ENCODE measurements at regions not wholly inside any gene's neighbourhood (a gene's known extent, or its start where the extent isn't known, plus 50 kb on each side); places are given as distances from the start of the nearest gene placed in this dataset.
"Not testable (repeated sequence)": the region's sequence is repeated elsewhere in the genome, so short reads cannot be mapped to it uniquely, and the experiment has no call there.

DNA sequence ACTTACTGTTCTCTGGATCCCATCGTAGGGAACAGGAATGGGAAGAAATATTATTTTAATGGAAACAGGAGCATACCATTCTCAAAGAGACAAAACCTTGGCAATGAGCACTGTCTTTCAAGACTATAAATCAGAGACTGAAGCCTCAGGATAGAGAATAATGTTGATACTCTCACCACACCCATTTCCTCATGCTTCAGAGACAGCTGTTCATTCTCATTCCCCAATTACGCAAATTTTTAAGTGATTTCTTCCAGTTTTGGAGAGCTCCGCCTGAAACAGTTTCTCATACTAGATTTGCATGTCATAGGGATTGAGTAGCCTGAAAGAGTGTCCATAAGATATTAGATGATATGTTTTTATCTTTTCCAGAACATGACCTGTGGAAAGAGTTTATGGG is 290.5 kb upstream of the RASA1 start:
- DNase-seq (ENCODE audit: low read depth) = no peak

DNA sequence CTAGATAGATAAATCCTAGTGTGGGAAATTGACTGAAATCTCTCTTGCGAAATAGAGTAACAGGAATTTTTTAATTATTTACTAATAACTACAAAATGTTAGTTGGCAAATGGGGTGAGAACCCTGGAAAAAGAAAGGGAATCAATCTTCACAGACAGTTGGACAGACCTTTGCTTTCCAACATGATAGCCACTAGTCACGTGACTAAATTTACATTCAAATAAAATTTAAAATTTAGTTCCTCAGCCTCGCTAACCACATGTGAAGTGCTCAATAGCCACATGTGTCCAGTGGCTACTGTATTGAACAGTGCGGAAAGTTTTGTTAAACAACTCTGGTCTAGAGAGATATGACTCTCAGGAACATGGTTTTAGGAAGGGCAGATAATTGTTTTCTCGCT is 289.9 kb upstream of the RASA1 start:
- no peak for DNase-seq (ENCODE audit: low read depth)

DNA sequence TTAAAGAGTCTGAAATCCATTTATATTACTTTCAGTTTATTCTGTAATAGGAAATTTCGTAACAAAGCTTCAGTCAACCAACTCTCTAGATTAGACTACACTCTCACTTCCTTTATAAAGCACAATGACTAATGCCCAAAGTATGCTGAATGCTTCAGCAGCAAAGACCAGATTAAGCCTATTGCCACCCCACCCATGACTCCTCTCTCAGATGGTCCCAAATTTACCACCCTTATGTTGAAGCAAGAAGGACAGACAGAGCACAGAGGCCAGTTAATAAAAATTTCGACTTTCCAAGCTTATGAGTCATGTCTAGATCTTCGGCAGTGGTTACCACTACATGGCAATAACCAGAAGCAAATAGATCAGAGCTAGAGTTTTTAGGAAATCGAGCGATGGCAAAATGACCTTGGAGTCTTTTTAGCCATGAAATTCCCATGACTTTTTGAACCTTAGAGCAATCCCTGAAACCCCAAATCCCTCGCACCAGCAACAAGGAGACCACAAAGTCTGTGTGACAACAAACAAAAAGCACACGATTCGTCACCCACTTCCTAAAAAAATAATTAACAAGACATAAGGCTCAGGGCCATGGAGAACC is 287.8 kb upstream of the RASA1 start:
- DNase-seq (ENCODE audit: low read depth) = no peak

DNA sequence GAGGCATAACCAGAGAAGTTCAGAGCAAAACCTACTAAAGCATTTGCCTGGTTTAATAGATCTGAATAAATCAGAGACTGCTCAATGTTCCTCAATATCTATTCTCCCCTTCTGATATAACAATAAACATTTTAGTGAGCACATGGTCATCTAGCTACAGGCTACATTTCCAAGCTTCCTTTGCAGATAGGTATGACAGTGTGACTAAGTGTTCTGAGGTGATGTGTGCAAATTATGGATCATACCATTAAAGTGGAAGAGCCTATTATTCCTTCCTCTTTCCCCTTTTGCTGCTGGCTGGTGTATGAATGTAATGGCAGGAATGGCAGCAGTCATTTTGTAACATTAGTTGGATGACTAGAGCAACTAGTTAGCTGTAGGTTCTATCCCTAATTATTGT is 285.8 kb upstream of the RASA1 start:
- no peak for DNase-seq (ENCODE audit: low read depth)

DNA sequence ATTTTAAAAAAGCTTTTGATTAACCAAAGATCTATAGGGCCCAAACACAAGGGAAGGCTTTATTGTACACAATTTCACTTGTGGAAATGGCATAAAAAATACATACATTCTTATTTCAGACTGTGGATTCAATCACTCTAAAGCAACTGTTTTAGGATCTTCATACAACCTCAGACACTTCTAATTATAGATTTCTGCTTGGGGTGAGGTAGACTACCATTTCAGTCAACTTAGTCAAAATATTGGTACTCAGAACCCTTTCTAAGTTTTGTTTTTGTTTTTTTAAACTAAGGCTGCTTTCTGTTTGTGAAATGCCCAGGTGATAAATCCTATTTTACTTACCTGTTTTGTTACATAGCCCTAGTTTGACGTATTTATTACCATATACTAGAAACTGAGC is 284.5 kb upstream of the RASA1 start:
- DNase-seq (ENCODE audit: low read depth) = no peak

DNA sequence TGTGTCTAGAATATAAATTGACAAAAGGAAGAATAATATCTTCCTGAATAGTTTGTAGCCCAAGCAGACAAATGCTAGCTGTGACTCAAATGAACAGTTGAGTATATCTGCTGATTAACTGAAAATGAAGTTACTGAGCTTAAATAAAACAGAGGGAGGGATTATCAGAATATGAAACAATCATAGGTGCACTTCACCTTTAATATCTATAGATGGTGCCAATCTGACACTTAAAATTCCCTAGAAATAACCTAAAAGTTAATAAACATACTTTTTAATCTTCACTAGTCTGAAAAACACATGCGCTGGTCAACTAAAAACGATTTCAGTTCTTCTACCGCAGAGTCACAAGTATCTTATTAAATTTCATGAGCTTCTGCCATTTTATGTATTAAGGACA is 280.8 kb upstream of the RASA1 start:
- DNase-seq (ENCODE audit: low read depth) = no peak

DNA sequence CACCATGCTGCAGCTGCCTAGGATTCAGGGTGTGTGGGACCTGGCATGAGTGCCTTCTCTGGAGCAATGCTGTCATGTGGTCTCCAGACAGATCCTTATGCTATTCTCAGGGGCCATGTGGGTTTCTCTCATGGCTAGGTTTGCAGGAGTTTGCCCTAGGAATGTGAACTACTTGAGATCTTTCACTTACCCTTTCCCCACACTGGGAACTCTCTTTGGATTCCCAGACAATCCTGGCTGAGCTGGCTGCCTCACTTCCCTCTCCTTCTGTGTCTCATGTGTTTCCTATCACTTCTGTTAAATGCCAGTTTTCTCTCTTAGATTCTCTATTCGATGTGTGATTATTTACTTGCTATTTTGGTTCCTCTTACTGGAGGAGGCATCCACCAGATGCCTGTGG is 270.2 kb upstream of the RASA1 start:
- no peak for DNase-seq (ENCODE audit: low read depth)

DNA sequence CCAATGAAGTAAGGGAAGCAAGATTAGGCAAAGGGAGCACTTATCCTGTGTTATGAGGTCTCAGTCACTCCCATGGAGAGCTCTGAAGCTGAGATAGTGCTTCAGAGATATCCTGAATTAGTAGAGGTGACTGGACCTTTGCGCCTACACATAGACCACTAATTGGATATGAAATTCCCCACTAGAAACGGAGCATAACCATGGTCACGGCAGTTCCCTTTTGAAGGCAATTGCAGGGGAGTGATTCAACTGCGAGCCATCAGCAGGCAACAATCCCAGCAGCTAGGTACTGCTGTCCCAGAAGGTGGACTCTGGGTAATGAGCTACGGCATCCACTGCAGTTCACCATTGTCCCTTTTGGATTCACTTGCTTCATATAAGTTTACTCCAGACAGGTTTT is 267.7 kb upstream of the RASA1 start:
- DNase-seq (ENCODE audit: low read depth) = no peak

DNA sequence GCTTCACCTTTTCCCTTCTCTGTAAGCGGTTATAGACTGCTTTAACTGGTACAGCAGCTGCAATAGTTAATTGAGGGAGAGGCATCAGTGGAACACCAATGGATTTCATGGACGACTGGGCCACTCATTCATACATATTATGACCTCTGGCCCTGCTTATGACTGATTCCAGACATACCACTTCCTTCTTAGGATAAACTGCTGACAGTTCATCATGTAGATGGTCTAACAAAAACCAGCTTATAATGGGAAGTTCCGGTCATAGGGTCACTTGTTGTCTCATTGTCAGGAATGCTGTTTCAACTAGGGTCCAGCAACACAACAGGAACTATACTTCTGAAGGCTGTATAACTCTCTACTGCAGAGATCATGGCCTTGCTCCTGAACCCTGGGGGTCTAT is 265.2 kb upstream of the RASA1 start:
- no peak for DNase-seq (ENCODE audit: low read depth)

DNA sequence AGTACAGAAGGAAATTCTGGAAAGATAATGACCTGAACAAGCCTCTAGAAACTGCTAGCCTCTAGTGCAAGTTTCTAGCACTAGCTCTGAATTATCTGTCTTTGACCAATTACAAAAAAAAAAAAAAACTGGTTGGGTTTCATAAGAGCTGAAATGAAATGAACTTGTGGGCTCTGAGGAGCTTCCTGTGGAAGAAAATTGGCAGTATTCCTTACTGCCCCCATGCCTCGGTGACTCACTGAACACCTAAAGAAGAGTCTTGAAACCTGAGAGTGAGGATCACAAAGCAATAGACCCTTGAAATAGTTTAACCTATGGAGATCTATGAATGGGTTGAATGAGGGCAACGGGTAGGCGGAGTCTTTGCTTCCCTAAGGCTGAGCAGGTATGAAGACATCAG is 263.6 kb upstream of the RASA1 start:
- DNase-seq (ENCODE audit: low read depth) = no peak

DNA sequence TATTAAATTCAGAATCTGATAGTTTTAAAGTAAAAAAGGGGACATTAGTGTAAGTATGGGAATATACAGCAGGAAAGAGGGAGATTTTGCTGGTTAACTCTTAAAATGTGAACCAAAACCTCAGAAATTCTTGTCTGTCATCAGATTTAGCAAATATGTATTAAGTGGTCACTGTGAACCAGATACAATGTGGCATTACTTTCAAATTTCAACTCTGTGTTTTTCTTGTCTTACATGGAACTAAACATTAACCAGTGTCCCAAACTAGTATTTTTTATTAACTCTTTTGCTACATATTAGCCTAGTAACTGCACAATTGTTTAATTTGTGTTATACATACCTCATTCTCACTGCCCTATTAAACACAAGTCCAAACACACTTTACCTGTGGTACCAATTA is 259.9 kb upstream of the RASA1 start:
- no peak for DNase-seq (ENCODE audit: low read depth)

DNA sequence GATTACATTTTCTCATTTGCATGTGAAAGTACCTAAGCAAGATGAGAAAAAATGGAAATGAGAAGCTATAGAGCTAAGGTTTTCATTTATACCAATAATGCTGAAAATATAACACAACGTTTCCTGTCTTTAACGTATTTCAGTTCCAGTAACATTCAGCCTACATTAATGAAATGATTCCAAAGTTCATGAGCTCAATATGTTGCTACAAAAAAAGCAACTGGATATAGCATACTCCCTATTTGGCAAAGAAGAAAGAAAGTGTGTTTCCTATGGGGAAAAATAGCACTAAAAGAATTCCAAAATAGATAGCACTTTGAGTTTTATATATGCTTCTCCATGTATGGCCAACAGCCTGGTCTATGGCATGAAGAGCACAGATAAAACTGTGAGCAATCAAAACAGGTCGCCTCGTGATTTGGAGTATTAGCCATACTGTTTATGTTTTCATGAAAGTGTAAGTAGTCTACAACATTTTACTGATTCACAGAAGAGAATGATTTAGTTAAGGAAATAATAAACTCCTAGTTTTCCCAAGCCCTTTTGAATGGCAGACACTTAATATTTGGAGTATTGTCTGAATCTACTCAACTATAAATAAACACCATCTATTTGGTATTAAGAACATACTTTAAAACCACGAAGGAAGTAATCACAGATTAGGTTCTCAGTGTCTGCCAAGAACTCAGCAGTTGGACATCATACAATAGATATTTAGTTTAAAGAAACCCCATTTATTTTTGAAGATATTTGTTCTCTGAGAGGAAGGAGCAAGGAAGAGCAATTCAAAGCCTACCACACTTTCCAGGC is 258.7 kb upstream of the RASA1 start:
- no peak for DNase-seq (ENCODE audit: low read depth)

DNA sequence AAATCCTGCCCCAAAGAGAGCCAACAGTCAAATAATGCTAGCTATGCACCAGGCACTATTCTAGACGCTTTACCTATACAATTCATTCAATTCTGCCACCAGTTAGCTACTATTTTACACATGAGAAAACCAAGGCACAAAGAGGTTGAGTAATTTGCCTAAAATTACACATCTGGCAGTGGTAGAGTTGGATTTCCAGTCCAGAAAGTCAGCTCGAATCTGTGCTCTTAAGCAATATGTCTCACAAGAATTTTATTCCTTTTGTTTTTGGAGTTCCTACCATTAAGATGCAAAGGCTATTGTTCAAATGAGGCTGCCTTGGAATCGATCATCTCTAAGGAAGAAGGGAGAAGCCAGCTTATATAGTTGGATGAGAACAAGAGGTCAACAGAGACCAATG is 256.9 kb upstream of the RASA1 start:
- no peak for DNase-seq (ENCODE audit: low read depth)

DNA sequence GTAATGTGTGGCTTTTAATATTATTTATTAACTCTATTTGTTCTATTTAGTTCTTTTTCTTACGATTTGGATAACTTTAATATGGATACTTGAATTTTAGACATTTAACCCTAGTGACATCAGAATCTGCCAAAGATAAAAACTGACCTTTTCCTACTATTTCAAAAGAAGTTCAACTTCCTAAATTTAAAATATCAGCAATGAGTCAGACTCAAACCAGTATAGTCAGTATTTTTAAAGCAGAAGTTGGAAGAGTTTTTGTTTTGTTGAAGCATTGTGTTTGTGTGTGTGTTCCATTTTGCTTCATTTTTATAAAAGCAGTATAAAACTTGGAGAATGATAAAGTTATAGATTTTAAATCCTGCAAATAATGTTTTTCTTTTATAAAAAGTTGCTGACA is 251.8 kb upstream of the RASA1 start:
- DNase-seq (ENCODE audit: low read depth) = no peak

DNA sequence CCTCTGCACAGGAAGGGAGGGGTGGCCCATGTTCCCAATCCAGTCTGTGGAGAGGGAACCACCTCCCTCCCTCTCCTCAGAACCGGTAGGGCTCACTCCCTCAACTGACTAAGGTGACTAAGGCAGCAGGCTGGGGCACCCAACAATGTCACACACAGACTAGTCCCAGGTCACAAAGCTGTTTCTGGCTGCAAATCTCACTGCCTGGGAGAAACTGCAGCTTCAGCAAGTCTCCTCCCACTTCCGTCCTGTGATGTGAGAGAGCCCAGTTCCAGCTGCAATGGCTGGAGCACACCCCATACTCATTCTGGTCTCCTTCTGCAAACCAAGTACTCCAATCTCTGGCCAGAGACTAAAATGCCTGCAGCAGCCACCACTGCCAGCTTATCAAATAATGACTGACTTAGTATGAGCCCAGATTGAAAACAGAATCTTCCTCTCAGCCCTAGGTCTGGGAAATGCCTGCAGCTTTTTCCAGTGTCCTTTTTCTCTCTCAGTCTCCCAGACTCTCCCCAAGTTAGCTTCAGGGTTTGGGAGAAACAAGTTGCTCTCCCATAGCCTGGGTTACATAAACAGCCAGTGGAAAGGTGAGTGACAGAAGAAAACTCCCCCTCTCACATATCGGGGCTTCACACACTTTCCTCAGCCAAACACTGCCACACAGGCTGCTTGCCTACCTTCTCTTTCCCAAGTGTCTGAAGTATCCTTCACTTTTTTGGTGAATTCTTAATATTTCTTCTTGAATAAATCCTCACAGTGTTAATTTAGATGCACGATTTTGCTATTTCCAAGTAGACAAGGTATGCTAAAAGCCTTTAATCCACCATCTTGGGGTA is 247.4 kb upstream of the RASA1 start:
- no peak for DNase-seq (ENCODE audit: low read depth)

DNA sequence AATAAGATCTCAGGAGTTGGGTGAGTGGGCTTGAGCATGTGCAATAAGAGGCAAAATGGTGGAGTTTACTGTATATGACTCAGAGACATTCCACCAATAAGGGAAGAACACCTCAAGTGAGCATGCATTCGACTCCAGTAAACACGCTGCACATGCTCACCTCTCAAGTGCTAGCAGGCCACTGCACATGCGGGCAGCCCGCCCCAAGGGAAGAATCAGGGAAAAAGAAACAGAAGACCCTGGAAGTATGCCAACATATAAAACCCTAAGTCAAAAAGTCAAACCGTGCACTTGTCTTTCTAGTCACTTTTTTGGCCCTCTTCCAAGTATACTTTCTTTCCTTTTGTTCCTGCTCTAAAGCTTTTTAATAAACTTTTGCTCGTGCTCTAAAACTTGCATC is 245.3 kb upstream of the RASA1 start:
- no peak for DNase-seq (ENCODE audit: low read depth)

DNA sequence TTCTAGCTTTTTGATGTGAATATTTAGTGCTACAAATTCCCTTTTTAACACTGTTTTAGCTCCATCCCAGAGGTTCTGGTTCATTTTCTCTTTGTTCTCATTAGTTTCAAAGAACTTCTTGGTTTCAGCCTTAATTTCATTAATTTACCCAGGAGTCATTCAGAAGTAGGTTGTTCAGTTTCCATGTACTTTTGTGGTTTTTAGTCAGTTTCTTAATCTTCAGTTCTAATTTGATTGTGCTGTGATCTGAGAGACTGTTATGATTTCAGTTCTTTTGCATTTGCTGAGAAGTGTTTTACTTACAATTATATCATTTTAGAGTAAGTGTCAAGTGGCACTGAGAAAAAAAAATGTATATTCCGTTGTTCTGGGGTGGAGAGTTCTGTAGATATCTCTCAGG is 240.1 kb upstream of the RASA1 start:
- no peak for DNase-seq (ENCODE audit: low read depth)

DNA sequence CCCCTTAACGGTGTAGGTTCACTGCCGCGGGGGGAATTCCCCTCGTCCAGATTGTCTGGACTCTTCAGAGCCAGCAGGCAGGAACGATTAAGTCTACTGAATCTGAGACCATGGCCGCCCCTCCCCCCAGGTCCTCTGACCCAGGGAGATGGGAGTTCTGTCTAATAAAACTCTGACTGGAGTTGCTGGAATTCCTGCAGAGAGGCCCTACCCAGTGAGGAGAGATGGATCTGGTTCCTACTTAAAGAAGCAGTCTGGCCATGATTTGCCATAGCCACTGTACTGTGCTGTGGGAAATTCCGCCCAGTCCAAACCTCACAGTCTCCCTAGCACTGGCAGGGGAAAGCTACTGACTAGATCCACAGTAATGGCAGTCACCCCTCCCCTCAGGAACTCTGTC is 237.7 kb upstream of the RASA1 start:
- no peak for DNase-seq (ENCODE audit: low read depth)

DNA sequence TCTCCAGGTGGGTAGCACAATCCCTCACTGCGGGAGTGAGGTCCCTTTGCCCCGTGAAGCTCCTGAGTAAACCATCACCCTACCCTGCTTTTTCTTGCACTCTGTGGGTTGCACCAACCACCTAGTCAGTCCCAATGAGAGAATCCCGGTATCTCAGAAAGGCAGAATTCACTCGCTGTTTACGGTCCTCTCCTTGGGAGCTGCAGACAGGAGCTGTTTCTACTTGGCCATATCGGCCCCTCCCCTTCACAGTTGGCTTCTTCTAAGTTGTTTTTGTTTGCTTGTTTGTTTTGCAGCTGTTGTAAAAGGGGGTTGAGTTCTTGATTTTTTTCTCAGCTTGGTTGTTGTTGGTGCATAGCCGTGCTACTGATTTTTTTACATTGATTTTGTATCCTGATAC is 237.0 kb upstream of the RASA1 start:
- no peak for DNase-seq (ENCODE audit: low read depth)

DNA sequence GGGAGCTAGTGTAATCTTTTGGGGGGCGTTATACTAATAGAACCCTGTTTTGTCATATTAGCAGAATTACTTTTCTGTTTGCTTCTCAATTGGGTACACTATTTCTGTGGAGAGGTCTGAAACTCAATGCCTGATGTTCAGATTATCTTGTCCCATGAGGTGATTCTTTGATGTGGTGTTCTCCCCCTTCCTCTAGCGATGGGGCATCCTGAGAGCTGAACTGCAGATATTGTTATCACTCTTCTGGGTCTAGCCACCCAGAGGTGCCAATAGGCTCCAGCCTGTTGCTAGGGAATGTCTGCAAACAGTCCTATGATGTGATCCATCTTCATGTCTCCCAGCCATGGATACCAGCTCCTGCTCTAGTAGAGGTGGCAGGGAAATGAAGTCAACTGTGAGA is 233.1 kb upstream of the RASA1 start:
- DNase-seq (ENCODE audit: low read depth) = no peak

DNA sequence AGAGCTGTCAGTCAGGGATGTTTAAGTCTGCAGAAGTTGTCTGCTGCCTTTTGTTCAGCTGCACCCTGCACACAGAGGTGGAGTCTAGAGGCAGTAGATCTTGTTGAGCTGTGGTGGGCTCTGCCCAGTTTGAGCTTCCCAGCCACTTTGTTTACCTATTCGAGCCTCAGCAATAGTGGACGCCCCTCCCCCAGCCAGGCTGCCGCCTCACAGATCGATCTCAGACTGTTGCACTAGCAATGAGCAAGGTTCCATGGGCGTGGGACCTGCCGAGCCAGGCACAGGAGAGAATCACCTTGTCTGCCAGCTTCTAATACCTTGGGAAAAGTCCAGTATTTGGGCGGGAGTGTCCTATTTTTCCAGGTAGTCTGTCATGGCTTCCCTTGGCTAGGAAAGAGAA is 225.1 kb upstream of the RASA1 start:
- DNase-seq (ENCODE audit: low read depth) = no peak

DNA sequence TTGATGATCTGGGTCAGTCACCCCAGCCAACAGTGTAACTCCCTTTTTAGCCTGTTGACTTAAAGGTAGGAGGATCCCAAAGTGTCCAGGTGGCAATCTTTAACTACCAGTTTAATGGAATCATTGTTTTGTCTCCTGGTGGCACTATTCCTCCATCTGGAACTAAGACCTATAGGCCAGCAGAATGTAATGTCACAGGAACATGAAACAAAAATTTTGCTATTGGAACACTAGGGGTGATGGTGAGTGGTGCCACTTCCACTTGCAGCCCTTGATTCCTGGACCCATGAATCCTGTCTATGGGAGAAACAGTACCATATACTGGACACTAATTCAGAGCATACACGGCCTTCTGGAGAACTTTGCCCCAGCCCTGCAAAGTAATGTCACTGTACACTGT is 219.5 kb upstream of the RASA1 start:
- no peak for DNase-seq (ENCODE audit: low read depth)

DNA sequence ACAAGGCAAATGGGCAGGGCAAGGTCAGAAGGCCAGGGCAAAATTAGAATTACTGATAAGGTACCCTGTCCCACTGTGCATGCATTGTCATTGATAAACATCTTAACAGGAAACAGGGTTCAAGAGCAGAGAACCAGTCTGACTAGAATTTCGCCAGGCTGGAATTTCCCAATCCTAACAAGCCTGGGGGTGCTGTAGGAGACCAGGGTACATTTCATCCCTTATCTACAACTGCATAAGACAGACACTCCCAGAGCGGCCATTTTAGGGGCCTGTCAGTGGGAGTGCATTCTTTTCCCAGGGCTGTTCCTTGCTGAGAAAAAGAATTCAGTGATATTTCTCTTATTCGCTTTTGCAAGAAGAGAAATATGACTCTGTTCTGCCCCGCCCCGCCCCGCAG is 218.7 kb upstream of the RASA1 start:
- not testable (repeated sequence) for DNase-seq (ENCODE audit: low read depth)

Measured in T-helper 22 cell (primary cell).